K562 (cell line): ENCODE measurements at regions not wholly inside any gene's neighbourhood (a gene's known extent, or its start where the extent isn't known, plus 50 kb on each side); places are given as distances from the start of the nearest gene placed in this dataset.
"Not testable (repeated sequence)": the region's sequence is repeated elsewhere in the genome, so short reads cannot be mapped to it uniquely, and the experiment has no call there.

Experiments used
- CREB1 ChIP-seq, 2 experiments: sonication (generic) in 1 of 2; formaldehyde crosslinking in 1 of 2; IDR thresholded peaks; 2 replicates each; pipeline versions ENCODE4 v1.6.1 to v1.8.0; 2012 to 2022; ENCODE audit warnings: inconsistent platforms in 1 of 2, mild to moderate bottlenecking in 1 of 2, missing genetic modification reagents in 1 of 2, moderate library complexity in 1 of 2
- EZH2 ChIP-seq: IDR thresholded peaks from 2 replicates; pipeline ENCODE4 v1.6.1; 2012; ENCODE audit warnings: low read depth, mild to moderate bottlenecking, inconsistent platforms, low read length, borderline replicate concordance
- FOXM1 ChIP-seq, 2 experiments: fragments of 450-650 bp in 1 of 2; sonication (generic) in 1 of 2; formaldehyde crosslinking in 1 of 2; IDR thresholded peaks; 2 replicates each; pipeline versions ENCODE4 v1.6.1 to v1.9.0; 2017 to 2022; ENCODE audit warnings: low read depth in 2 of 2, mild to moderate bottlenecking in 2 of 2, missing genetic modification reagents in 1 of 2, moderate library complexity in 1 of 2
- RAD21 ChIP-seq, 2 experiments: fragments of 250-450 bp in 1 of 2; fragments of 450-650 bp in 1 of 2; sonication (Bioruptor Pico) in 1 of 2; formaldehyde crosslinking in 1 of 2; IDR thresholded peaks in 1 of 2; conservative IDR thresholded peaks in 1 of 2; 2 replicates each; pipeline versions ENCODE4 v1.4.0 to v1.8.0; 2020 to 2022; ENCODE audit warnings: mild to moderate bottlenecking in 2 of 2, moderate library complexity in 1 of 2
- TF ChIP-seq, protein P1 (sequence below): sonication (generic); formaldehyde crosslinking; IDR thresholded peaks from 2 replicates; pipeline ENCODE4 v1.5.0; 2020; ENCODE audit warnings: missing genetic modification reagents

DNA sequence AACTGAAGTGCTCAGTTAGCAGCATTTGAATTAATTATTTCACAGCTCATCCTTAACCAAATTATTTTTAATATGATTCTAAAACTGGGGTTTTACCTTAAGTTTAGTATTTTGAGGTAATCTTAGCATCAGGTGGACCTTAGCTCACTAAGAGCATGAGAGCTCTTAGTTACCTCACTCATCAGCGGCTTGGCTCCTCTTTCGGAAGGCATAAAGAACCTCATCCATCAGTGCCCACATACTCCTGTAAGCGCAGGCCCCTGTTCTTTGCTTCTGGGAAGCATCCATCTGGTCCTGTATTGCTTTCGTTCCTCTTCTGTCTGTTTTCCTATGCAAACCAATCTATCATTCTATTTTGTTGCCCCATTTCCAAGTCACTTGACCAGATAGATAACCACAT lies 335.8 kb downstream of the SPATA31A7 start:
- not testable (repeated sequence) for TF ChIP-seq CREB1 (IDR thresholded peaks at IDR 0.05); CREB1 (CRISPR knock-in tag; IDR thresholded peaks at IDR 0.05); EZH2; FOXM1 (IDR thresholded peaks at IDR 0.05; ENCODE audit: low read depth); FOXM1 (CRISPR knock-in tag; IDR thresholded peaks at IDR 0.05; ENCODE audit: low read depth); RAD21 (CRISPR knock-in tag; conservative IDR thresholded peaks at IDR 0.05 in 1 of 2, IDR thresholded peaks at IDR 0.05 in 1 of 2)
- TF ChIP-seq, protein P1, sequence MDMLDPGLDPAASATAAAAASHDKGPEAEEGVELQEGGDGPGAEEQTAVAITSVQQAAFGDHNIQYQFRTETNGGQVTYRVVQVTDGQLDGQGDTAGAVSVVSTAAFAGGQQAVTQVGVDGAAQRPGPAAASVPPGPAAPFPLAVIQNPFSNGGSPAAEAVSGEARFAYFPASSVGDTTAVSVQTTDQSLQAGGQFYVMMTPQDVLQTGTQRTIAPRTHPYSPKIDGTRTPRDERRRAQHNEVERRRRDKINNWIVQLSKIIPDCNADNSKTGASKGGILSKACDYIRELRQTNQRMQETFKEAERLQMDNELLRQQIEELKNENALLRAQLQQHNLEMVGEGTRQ (CRISPR knock-in tag), result not testable (repeated sequence)
